SK-N-SH (cell line): ENCODE measurements at regions not wholly inside any gene's neighbourhood (a gene's known extent, or its start where the extent isn't known, plus 50 kb on each side); places are given as distances from the start of the nearest gene placed in this dataset.
"Not testable (repeated sequence)": the region's sequence is repeated elsewhere in the genome, so short reads cannot be mapped to it uniquely, and the experiment has no call there.

ENCODE experiments used
- CHD2 ChIP-seq: fragments of 150-350 bp; IDR thresholded peaks from 2 replicates; pipeline ENCODE4 v1.6.1; 2018; ENCODE audit warnings: low read length; ENCODE audit not compliant: partially characterized antibody
- POLR2AphosphoS5 ChIP-seq: IDR thresholded peaks from 2 replicates; pipeline ENCODE4 v1.6.1; 2012; ENCODE audit warnings: low read depth, low read length
- RXRA ChIP-seq: IDR thresholded peaks from 2 replicates; pipeline ENCODE4 v1.4.0; 2012; ENCODE audit warnings: low read depth, mild to moderate bottlenecking, borderline replicate concordance
- TF ChIP-seq, protein P1 (sequence below): fragments of 200-600 bp; sonication (generic); IDR thresholded peaks from 2 replicates; pipeline ENCODE4 v1.6.1; 2017; ENCODE audit warnings: antibody characterized with exemption, mild to moderate bottlenecking, moderate library complexity
- TF ChIP-seq, protein P2 (sequence below): IDR thresholded peaks from 2 replicates; pipeline ENCODE4 v1.6.1; 2012; ENCODE audit warnings: mild to moderate bottlenecking, low read depth, low read length, moderate library complexity
- TF ChIP-seq, protein P3 (sequence below): IDR thresholded peaks from 2 replicates; pipeline ENCODE4; 2012
- TF ChIP-seq, protein P4 (sequence below): IDR thresholded peaks from 2 replicates; pipeline ENCODE4 v1.4.0; 2012; ENCODE audit warnings: low read depth, borderline replicate concordance
- TF ChIP-seq, protein P5 (sequence below): IDR thresholded peaks from 2 replicates; pipeline ENCODE4 v1.4.0; 2012; ENCODE audit warnings: low read depth, borderline replicate concordance
- TF ChIP-seq, protein P6 (sequence below): fragments of 150-350 bp; IDR thresholded peaks from 2 replicates; pipeline ENCODE4 v1.6.1; 2017; ENCODE audit warnings: antibody characterized with exemption, low read length, low read depth, borderline replicate concordance

DNA sequence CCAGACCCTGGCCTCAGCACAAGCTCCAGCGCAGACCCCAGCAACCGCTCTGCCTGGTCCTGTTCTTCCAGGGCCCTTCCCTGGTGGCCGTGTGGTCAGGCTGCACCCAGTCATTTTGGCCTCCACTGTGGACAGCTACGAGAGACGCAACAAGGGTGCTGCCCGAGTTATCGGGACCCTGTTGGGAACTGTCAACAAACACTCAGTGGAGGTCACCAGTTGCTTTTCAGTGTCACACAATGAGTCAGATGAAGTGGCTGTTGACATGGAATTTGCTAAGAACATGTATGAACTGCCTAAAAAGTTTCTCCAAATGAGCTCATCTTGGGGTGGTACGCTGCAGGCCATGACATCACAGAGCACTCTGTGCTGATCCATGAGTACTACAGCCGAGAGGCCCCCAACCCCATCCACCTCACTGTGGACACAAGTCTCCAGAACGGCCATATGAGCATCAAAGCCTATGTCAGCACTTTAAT is 190.7 kb upstream of the TPTE start:
- TF ChIP-seq, protein P1, sequence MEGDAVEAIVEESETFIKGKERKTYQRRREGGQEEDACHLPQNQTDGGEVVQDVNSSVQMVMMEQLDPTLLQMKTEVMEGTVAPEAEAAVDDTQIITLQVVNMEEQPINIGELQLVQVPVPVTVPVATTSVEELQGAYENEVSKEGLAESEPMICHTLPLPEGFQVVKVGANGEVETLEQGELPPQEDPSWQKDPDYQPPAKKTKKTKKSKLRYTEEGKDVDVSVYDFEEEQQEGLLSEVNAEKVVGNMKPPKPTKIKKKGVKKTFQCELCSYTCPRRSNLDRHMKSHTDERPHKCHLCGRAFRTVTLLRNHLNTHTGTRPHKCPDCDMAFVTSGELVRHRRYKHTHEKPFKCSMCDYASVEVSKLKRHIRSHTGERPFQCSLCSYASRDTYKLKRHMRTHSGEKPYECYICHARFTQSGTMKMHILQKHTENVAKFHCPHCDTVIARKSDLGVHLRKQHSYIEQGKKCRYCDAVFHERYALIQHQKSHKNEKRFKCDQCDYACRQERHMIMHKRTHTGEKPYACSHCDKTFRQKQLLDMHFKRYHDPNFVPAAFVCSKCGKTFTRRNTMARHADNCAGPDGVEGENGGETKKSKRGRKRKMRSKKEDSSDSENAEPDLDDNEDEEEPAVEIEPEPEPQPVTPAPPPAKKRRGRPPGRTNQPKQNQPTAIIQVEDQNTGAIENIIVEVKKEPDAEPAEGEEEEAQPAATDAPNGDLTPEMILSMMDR = not testable (repeated sequence)
- not testable (repeated sequence) for TF ChIP-seq POLR2AphosphoS5, CHD2, RXRA
- TF ChIP-seq, protein P2, sequence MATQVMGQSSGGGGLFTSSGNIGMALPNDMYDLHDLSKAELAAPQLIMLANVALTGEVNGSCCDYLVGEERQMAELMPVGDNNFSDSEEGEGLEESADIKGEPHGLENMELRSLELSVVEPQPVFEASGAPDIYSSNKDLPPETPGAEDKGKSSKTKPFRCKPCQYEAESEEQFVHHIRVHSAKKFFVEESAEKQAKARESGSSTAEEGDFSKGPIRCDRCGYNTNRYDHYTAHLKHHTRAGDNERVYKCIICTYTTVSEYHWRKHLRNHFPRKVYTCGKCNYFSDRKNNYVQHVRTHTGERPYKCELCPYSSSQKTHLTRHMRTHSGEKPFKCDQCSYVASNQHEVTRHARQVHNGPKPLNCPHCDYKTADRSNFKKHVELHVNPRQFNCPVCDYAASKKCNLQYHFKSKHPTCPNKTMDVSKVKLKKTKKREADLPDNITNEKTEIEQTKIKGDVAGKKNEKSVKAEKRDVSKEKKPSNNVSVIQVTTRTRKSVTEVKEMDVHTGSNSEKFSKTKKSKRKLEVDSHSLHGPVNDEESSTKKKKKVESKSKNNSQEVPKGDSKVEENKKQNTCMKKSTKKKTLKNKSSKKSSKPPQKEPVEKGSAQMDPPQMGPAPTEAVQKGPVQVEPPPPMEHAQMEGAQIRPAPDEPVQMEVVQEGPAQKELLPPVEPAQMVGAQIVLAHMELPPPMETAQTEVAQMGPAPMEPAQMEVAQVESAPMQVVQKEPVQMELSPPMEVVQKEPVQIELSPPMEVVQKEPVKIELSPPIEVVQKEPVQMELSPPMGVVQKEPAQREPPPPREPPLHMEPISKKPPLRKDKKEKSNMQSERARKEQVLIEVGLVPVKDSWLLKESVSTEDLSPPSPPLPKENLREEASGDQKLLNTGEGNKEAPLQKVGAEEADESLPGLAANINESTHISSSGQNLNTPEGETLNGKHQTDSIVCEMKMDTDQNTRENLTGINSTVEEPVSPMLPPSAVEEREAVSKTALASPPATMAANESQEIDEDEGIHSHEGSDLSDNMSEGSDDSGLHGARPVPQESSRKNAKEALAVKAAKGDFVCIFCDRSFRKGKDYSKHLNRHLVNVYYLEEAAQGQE = not testable (repeated sequence)
- TF ChIP-seq, protein P3, sequence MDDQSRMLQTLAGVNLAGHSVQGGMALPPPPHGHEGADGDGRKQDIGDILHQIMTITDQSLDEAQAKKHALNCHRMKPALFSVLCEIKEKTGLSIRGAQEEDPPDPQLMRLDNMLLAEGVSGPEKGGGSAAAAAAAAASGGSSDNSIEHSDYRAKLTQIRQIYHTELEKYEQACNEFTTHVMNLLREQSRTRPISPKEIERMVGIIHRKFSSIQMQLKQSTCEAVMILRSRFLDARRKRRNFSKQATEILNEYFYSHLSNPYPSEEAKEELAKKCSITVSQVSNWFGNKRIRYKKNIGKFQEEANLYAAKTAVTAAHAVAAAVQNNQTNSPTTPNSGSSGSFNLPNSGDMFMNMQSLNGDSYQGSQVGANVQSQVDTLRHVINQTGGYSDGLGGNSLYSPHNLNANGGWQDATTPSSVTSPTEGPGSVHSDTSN = not testable (repeated sequence)
- TF ChIP-seq, protein P4, sequence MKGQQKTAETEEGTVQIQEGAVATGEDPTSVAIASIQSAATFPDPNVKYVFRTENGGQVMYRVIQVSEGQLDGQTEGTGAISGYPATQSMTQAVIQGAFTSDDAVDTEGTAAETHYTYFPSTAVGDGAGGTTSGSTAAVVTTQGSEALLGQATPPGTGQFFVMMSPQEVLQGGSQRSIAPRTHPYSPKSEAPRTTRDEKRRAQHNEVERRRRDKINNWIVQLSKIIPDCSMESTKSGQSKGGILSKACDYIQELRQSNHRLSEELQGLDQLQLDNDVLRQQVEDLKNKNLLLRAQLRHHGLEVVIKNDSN = not testable (repeated sequence)
- TF ChIP-seq, protein P5, sequence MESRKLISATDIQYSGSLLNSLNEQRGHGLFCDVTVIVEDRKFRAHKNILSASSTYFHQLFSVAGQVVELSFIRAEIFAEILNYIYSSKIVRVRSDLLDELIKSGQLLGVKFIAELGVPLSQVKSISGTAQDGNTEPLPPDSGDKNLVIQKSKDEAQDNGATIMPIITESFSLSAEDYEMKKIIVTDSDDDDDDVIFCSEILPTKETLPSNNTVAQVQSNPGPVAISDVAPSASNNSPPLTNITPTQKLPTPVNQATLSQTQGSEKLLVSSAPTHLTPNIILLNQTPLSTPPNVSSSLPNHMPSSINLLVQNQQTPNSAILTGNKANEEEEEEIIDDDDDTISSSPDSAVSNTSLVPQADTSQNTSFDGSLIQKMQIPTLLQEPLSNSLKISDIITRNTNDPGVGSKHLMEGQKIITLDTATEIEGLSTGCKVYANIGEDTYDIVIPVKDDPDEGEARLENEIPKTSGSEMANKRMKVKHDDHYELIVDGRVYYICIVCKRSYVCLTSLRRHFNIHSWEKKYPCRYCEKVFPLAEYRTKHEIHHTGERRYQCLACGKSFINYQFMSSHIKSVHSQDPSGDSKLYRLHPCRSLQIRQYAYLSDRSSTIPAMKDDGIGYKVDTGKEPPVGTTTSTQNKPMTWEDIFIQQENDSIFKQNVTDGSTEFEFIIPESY = not testable (repeated sequence)
- TF ChIP-seq, protein P6, sequence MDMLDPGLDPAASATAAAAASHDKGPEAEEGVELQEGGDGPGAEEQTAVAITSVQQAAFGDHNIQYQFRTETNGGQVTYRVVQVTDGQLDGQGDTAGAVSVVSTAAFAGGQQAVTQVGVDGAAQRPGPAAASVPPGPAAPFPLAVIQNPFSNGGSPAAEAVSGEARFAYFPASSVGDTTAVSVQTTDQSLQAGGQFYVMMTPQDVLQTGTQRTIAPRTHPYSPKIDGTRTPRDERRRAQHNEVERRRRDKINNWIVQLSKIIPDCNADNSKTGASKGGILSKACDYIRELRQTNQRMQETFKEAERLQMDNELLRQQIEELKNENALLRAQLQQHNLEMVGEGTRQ = not testable (repeated sequence)
